Progenitor cell of endocrine pancreas (in vitro differentiated cells): ENCODE measurements at regions not wholly inside any gene's neighbourhood (a gene's known extent, or its start where the extent isn't known, plus 50 kb on each side); places are given as distances from the start of the nearest gene placed in this dataset.
A peak's percentile ranks its signal among the peaks of the same experiment; 100 is the strongest.

Experiments
- DNase-seq: peaks from one replicate; pipeline ENCODE4 v3.0.0; 2021; ENCODE audit warnings: low spot score; ENCODE audit not compliant: unreplicated experiment
- H3K27ac Mint-ChIP-seq: 2 replicates; pipeline ENCODE4 v1.8.0; 2021; ENCODE audit warnings: mild to moderate bottlenecking, moderate library complexity, mixed read lengths
- H3K27me3 Mint-ChIP-seq: 2 replicates; pipeline ENCODE4 v1.8.0; 2021; ENCODE audit warnings: mixed read lengths
- H3K36me3 Mint-ChIP-seq: 2 replicates; pipeline ENCODE4 v1.8.0; 2022; ENCODE audit warnings: mixed read lengths; ENCODE audit not compliant: insufficient read depth
- H3K4me1 Mint-ChIP-seq: 2 replicates; pipeline ENCODE4 v1.8.0; 2021; ENCODE audit warnings: low read depth, mixed read lengths
- H3K4me3 Mint-ChIP-seq: 2 replicates; pipeline ENCODE4 v1.8.0; 2021; ENCODE audit warnings: low read depth, mild to moderate bottlenecking, moderate library complexity, mixed read lengths
- H3K9me3 Mint-ChIP-seq: 2 replicates; pipeline ENCODE4 v1.8.0; 2021; ENCODE audit warnings: low read depth, mixed read lengths
- CTCF ChIP-seq: fragments of 200-600 bp; sonication (generic); IDR thresholded peaks from one replicate; pipeline ENCODE4 v1.5.0; 2021; ENCODE audit warnings: antibody characterized with exemption, mild to moderate bottlenecking; ENCODE audit not compliant: unreplicated experiment

GRCh38 chr18:57982372-57983021 is 61.5 kb upstream of the NEDD4L start:
- H3K4me3 Mint-ChIP-seq = no peak overlapping the region
- no peak overlapping the region for H3K27ac Mint-ChIP-seq
- no peak for DNase-seq
- peaks cover 23% of the 10 kb centered on the region for H3K27me3 Mint-ChIP-seq
- no peak for TF ChIP-seq CTCF
- peaks cover 33% of the 10 kb centered on the region for H3K4me1 Mint-ChIP-seq
- no peaks in the 10 kb centered on the region for H3K36me3 Mint-ChIP-seq
- no peaks in the 10 kb centered on the region for H3K9me3 Mint-ChIP-seq

GRCh38 chr18:57981308-57982028 is 62.6 kb upstream of the NEDD4L start:
- Mint-ChIP-seq H3K4me3 (peak overlapping the region; percentile 18), H3K4me1 (peaks cover 33% of the 10 kb centered on the region), H3K9me3 (no peaks in the 10 kb centered on the region), H3K27ac (peak overlapping the region; percentile 22), H3K36me3 (no peaks in the 10 kb centered on the region), H3K27me3 (peaks cover 23% of the 10 kb centered on the region)
- TF ChIP-seq CTCF = no peak
- DNase-seq = no peak

GRCh38 chr18:57980573-57981307 is 63.3 kb upstream of the NEDD4L start:
- DNase-seq = no peak
- H3K4me1 Mint-ChIP-seq = peaks cover 40% of the 10 kb centered on the region
- H3K4me3 Mint-ChIP-seq = peak overlapping the region; percentile 18
- H3K36me3 Mint-ChIP-seq = no peaks in the 10 kb centered on the region
- no peak for TF ChIP-seq CTCF
- peak overlapping the region; percentile 57 for H3K27ac Mint-ChIP-seq
- H3K27me3 Mint-ChIP-seq = peaks cover 26% of the 10 kb centered on the region
- no peaks in the 10 kb centered on the region for H3K9me3 Mint-ChIP-seq

- Mint-ChIP-seq H3K4me3 (no peak overlapping the region), H3K27ac (no peak overlapping the region), H3K36me3 (no peaks in the 10 kb centered on the region), H3K9me3 (no peaks in the 10 kb centered on the region), H3K4me1 (peaks cover 31% of the 10 kb centered on the region), H3K27me3 (peaks cover 19% of the 10 kb centered on the region)
- no peak for DNase-seq
- TF ChIP-seq CTCF = no peak
Observed at GRCh38 chr18:57976230-57976773, 67.7 kb upstream of the NEDD4L start.

GRCh38 chr18:57975805-57976204 is 68.2 kb upstream of the NEDD4L start:
- Mint-ChIP-seq H3K9me3 (no peaks in the 10 kb centered on the region), H3K4me1 (peaks cover 26% of the 10 kb centered on the region), H3K27ac (no peak overlapping the region), H3K27me3 (peaks cover 19% of the 10 kb centered on the region), H3K4me3 (no peak overlapping the region), H3K36me3 (no peaks in the 10 kb centered on the region)
- no peak for TF ChIP-seq CTCF
- DNase-seq = no peak
